ENCODE measurements at regions not wholly inside any gene's neighbourhood (a gene's known extent, or its start where the extent isn't known, plus 50 kb on each side); places are given as distances from the start of the nearest gene placed in this dataset.

DNA sequence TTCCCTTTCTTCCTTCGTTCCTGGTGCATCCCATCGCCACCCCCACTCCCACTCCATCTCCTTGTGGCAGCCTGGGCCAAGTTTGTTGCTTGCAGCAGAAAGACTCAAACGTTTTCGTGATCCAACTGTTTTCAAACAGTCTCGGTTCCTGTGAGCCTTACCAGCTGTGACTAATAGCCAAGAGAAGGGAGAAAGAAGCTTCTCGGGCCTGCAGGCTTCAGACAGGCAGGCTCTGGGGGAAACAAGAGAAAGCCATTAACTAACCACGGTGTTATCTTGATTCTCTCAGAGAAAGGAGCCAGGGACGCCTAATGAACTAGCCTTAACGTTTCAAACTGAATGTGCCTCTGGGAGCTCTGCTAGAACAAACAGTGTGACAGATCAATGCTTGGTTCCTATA is 742.0 kb downstream of the NR2F2 start:
- POLR2A ChIA-PET: no interaction called here
- CTCF ChIA-PET: no interaction called here
- no peak for DNase-seq (ENCODE audit: extremely low spot score)
- TF ChIP-seq FOXM1 (IDR thresholded peaks at IDR 0.05; ENCODE audit: borderline replicate concordance) (no peak), BHLHE40 (IDR thresholded peaks at IDR 0.05; ENCODE audit: borderline replicate concordance) (no peak), ELF4 (IDR thresholded peaks at IDR 0.05) (no peak)
- TF ChIP-seq, protein P1, sequence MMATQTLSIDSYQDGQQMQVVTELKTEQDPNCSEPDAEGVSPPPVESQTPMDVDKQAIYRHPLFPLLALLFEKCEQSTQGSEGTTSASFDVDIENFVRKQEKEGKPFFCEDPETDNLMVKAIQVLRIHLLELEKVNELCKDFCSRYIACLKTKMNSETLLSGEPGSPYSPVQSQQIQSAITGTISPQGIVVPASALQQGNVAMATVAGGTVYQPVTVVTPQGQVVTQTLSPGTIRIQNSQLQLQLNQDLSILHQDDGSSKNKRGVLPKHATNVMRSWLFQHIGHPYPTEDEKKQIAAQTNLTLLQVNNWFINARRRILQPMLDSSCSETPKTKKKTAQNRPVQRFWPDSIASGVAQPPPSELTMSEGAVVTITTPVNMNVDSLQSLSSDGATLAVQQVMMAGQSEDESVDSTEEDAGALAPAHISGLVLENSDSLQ (IDR thresholded peaks at IDR 0.05): no peak

DNA sequence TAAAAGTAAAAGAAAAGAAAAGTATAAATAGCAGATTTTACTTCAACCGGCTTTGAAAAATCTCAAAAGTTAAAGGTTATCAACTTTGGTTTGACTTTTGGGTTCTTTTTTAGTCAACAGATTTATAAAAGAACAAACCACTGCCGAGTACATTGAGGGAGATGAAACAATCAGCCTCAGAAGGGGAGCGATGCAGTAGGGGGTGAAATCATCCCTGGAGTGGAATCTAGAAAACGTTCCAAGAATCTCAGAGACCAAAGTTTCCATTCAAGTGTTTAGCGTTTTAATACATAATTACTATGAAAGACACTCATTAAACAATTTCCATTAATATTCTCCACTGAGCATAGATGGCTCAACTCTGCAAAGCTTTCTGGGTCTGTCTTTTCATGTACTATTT is 745.5 kb downstream of the NR2F2 start:
- no peak for TF ChIP-seq TARDBP (IDR thresholded peaks at IDR 0.05)
- TF ChIP-seq, protein P1 (IDR thresholded peaks at IDR 0.05): no peak
- no peak for TF ChIP-seq FOXK2 (IDR thresholded peaks at IDR 0.05)
- no peak for TF ChIP-seq LEF1 (IDR thresholded peaks at IDR 0.05; ENCODE audit: borderline replicate concordance)
- TF ChIP-seq HDGF (IDR thresholded peaks at IDR 0.05; ENCODE audit: borderline replicate concordance): no peak
- no peak for TF ChIP-seq L3MBTL2 (conservative IDR thresholded peaks at IDR 0.05)
- no peak for TF ChIP-seq FOXA1 (IDR thresholded peaks at IDR 0.05)
- TF ChIP-seq ELF4 (IDR thresholded peaks at IDR 0.05): no peak
- no peak for TF ChIP-seq NFRKB (IDR thresholded peaks at IDR 0.05)
- POLR2A ChIA-PET: no interaction called here
- DNase-seq (ENCODE audit: extremely low spot score): no peak
- CTCF ChIA-PET: no interaction called here

DNA sequence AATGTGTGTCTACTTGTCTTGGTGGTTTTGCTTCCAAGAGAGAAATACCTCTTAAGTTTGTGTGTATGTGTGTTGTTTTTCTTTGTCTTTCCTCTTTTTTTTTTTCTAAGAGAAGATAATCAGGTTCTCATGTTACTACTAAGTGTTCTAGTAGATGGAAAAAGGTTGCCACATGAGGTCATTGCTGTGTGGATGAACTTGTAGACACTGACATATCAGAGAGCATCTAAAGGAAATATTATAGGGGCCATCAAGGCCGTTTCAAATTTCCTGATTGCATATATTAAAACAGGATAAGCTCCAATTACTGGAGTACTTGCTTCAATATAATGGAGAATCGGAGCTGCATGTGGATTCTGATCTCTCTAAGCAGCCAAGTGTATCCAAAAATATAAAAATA is 747.5 kb downstream of the NR2F2 start:
- ChIA-PET CTCF (no interaction called here), POLR2A (interaction anchor here (0.9 kb wide), 1 partner anchor 9 kb away, joined by 3 read pairs; no protein-coding TSS in a partner anchor)
- TF ChIP-seq ELF4 (IDR thresholded peaks at IDR 0.05) (no peak), FOXK2 (IDR thresholded peaks at IDR 0.05) (no peak), HDGF (IDR thresholded peaks at IDR 0.05; ENCODE audit: borderline replicate concordance) (no peak), ZNF384 (IDR thresholded peaks at IDR 0.05) (peak; percentile 58), CTBP1 (IDR thresholded peaks at IDR 0.05; ENCODE audit: borderline replicate concordance) (no peak)
- TF ChIP-seq, protein P1 (IDR thresholded peaks at IDR 0.05): no peak
- peak; percentile 35 for DNase-seq (ENCODE audit: extremely low spot score)

DNA sequence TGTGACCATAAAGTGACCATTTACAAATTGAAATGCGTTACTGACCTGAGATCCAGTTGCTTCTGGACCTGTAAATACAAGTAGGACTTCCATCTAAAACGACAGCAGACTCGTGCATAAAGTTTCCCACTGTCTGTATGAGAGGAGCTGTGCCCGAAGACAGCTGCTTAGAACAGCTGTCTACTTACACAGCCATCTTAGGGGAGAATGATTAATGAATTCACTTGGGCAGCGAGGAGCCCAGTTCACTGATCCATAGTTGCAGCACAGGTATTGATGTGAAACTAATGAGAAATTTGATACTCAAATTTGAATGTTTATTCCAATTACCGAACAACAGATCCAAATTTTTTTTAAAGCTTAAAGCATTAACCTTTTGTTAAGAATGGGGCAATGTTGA is 748.1 kb downstream of the NR2F2 start:
- CTCF ChIA-PET: no interaction called here
- POLR2A ChIA-PET: interaction anchor here (0.9 kb wide), 1 partner anchor 9 kb away, joined by 3 read pairs; no protein-coding TSS in a partner anchor
- DNase-seq (ENCODE audit: extremely low spot score): peak; percentile 21
- TF ChIP-seq SUZ12 (IDR thresholded peaks at IDR 0.05) (no peak), CTBP1 (IDR thresholded peaks at IDR 0.05; ENCODE audit: borderline replicate concordance) (no peak), FOXM1 (IDR thresholded peaks at IDR 0.05; ENCODE audit: borderline replicate concordance) (no peak), ELF4 (IDR thresholded peaks at IDR 0.05) (no peak), FOXK2 (IDR thresholded peaks at IDR 0.05) (no peak), L3MBTL2 (conservative IDR thresholded peaks at IDR 0.05) (no peak), NFRKB (IDR thresholded peaks at IDR 0.05) (no peak), BHLHE40 (IDR thresholded peaks at IDR 0.05; ENCODE audit: borderline replicate concordance) (no peak), ARNT (IDR thresholded peaks at IDR 0.05) (no peak), HDGF (IDR thresholded peaks at IDR 0.05; ENCODE audit: borderline replicate concordance) (no peak), LEF1 (IDR thresholded peaks at IDR 0.05; ENCODE audit: borderline replicate concordance) (no peak), SP1 (IDR thresholded peaks at IDR 0.05) (no peak), ZNF384 (IDR thresholded peaks at IDR 0.05) (no peak), TARDBP (IDR thresholded peaks at IDR 0.05) (no peak), FOXA1 (IDR thresholded peaks at IDR 0.05) (no peak)
- TF ChIP-seq, protein P1 (IDR thresholded peaks at IDR 0.05): no peak

DNA sequence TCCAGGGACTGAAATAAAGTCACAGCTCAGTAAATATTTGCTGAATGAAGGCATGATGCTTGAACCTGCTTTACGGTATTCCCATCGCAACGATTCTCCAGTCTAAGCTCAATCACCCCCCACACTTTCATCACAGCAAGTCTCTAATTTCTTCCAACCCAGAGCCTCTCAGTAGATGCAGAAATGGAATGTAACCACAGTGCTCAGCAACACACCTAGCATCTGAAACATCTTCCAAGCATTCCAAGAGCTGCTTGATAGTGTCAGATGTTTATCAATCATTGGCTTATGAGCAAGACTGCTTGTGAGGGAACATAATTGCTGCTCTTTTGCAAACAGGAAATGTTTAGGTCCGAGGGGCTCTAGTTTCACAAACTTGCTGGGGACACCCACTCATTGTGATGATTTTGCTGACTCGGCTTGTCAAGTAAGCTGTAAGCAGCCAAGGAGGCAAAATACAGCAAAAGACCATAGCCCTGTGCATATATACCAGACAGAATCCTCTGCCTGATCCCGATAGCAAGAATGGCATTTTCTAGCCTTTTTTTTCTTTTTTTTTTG is 751.2 kb downstream of the NR2F2 start:
- TF ChIP-seq FOXK2 (IDR thresholded peaks at IDR 0.05) (no peak), L3MBTL2 (conservative IDR thresholded peaks at IDR 0.05) (no peak), SP1 (IDR thresholded peaks at IDR 0.05) (no peak), NFRKB (IDR thresholded peaks at IDR 0.05) (no peak), ZNF384 (IDR thresholded peaks at IDR 0.05) (no peak), ARNT (IDR thresholded peaks at IDR 0.05) (no peak), ELF4 (IDR thresholded peaks at IDR 0.05) (no peak), BHLHE40 (IDR thresholded peaks at IDR 0.05; ENCODE audit: borderline replicate concordance) (no peak), FOXA1 (IDR thresholded peaks at IDR 0.05) (no peak), CTBP1 (IDR thresholded peaks at IDR 0.05; ENCODE audit: borderline replicate concordance) (no peak), LEF1 (IDR thresholded peaks at IDR 0.05; ENCODE audit: borderline replicate concordance) (no peak), FOXM1 (IDR thresholded peaks at IDR 0.05; ENCODE audit: borderline replicate concordance) (no peak), HDGF (IDR thresholded peaks at IDR 0.05; ENCODE audit: borderline replicate concordance) (no peak), SUZ12 (IDR thresholded peaks at IDR 0.05) (no peak), TARDBP (IDR thresholded peaks at IDR 0.05) (no peak)
- TF ChIP-seq, protein P1 (IDR thresholded peaks at IDR 0.05): no peak
- POLR2A ChIA-PET: no interaction called here

More for the DNA sequence above, 751.2 kb downstream of the NR2F2 start:
- DNase-seq (ENCODE audit: extremely low spot score): no peak
- CTCF ChIA-PET: interaction anchor here (0.5 kb wide), 1 partner anchor 674 kb away, joined by 4 read pairs; no protein-coding TSS in a partner anchor

Measured in HEK293T (cell line).